ENCODE measurements at regions not wholly inside any gene's neighbourhood (a gene's known extent, or its start where the extent isn't known, plus 50 kb on each side); places are given as distances from the start of the nearest gene placed in this dataset.

GRCh38 chr14:71179066-71179465 lies 271.8 kb downstream of the PCNX1 start:
- no peak overlapping the region for H3K27ac ChIP-seq
- no peak for DNase-seq (ENCODE audit: low spot score)
- H3K4me3 ChIP-seq: no peak overlapping the region
- no peak for TF ChIP-seq CTCF (IDR thresholded peaks at IDR 0.05)

GRCh38 chr14:71180397-71180796 lies 273.1 kb downstream of the PCNX1 start:
- no peak for TF ChIP-seq CTCF (IDR thresholded peaks at IDR 0.05)
- H3K4me3 ChIP-seq: no peak overlapping the region
- DNase-seq (ENCODE audit: low spot score): no peak
- H3K27ac ChIP-seq: no peak overlapping the region

GRCh38 chr14:71181215-71182003 lies 274.1 kb downstream of the PCNX1 start:
- DNase-seq (ENCODE audit: low spot score): no peak
- no peak for TF ChIP-seq CTCF (IDR thresholded peaks at IDR 0.05)
- H3K27ac ChIP-seq: no peak overlapping the region
- H3K4me3 ChIP-seq: no peak overlapping the region

GRCh38 chr14:71183876-71184689 lies 276.8 kb downstream of the PCNX1 start:
- Histone ChIP-seq H3K27ac (no peak overlapping the region), H3K4me3 (no peak overlapping the region)
- no peak for DNase-seq (ENCODE audit: low spot score)
- TF ChIP-seq CTCF (IDR thresholded peaks at IDR 0.05): no peak

GRCh38 chr14:71185637-71186036 lies 278.4 kb downstream of the PCNX1 start:
- no peak for TF ChIP-seq CTCF (IDR thresholded peaks at IDR 0.05)
- no peak overlapping the region for H3K4me3 ChIP-seq
- no peak overlapping the region for H3K27ac ChIP-seq
- DNase-seq (ENCODE audit: low spot score): no peak

- TF ChIP-seq CTCF (IDR thresholded peaks at IDR 0.05): no peak
- Histone ChIP-seq H3K4me3 (no peak overlapping the region), H3K27ac (no peak overlapping the region)
- DNase-seq (ENCODE audit: low spot score): no peak
Measured at GRCh38 chr14:71187633-71188356, 280.5 kb downstream of the PCNX1 start.
